ENCODE measurements at regions not wholly inside any gene's neighbourhood (a gene's known extent, or its start where the extent isn't known, plus 50 kb on each side); places are given as distances from the start of the nearest gene placed in this dataset.
A peak's percentile ranks its signal among the peaks of the same experiment; 100 is the strongest.

- 0% methylated on average over 2 of the region's 2 CpGs for WGBS (ENCODE audit: insufficient coverage, insufficient replicate concordance, low lambda C conversion rate, missing lambda C conversion rate)
- H3K27me3 ChIP-seq (replicated peaks in 1 of 2; ENCODE audit: control insufficient read depth in 2 of 2, insufficient read depth in 2 of 2, low read length in 1 of 2): no peaks in the 10 kb centered on the region
- in situ Hi-C loops (cut with MboI) (no loop called here), intact Hi-C loops (cut with micrococcal nuclease; ENCODE audit: unreplicated experiment) (no loop called here)
- H3K9ac ChIP-seq (ENCODE audit: control insufficient read depth, insufficient read depth, low read length): no peak overlapping the region
- SMC1A ChIA-PET (ENCODE audit: uncharacterized antibody, unreplicated experiment): no interaction called here
- no peak overlapping the region for H2AFZ ChIP-seq (ENCODE audit: control insufficient read depth, low read depth, low read length)
- no peak overlapping the region for H3K4me3 ChIP-seq
- POLR2A ChIA-PET: no interaction called here
- DNase-seq (ENCODE audit: low read depth, low spot score) (no peak), FAIRE-seq (no peak), ATAC-seq (peak; percentile 75)
- RAD21 ChIA-PET (ENCODE audit: unreplicated experiment): no interaction called here
- H4K20me1 ChIP-seq (ENCODE audit: control insufficient read depth, insufficient read depth): no peaks in the 10 kb centered on the region
- BruUV-seq (replicated peaks): no TSS peak
- CTCF ChIA-PET: no interaction called here
- H3K36me3 ChIP-seq (ENCODE audit: control insufficient read depth in 2 of 2, insufficient read depth in 2 of 2, low read length in 1 of 2): no peaks in the 10 kb centered on the region
- H3K4me1 ChIP-seq (ENCODE audit: control insufficient read depth, insufficient read depth, low read length): no peaks in the 10 kb centered on the region
- H3K27ac ChIP-seq (ENCODE audit: control insufficient read depth, insufficient read depth): no peak overlapping the region
- no peaks in the 10 kb centered on the region for H3K79me2 ChIP-seq (ENCODE audit: control insufficient read depth, insufficient read depth, low read length)
- no peaks in the 10 kb centered on the region; the same call in 2 of the 3 replicates for H3K9me3 ChIP-seq (replicated peaks; ENCODE audit: control insufficient read depth, insufficient read depth, low read length)
- no peak overlapping the region for H3K4me2 ChIP-seq (ENCODE audit: control insufficient read depth, insufficient read depth)
- TF ChIP-seq JUNB (IDR thresholded peaks at IDR 0.05): no peak
- TF ChIP-seq ZNF217 (IDR thresholded peaks at IDR 0.05): 0 out of 2 replicates have a peak, but pooled peaks have one; percentile 33
- no peak for TF ChIP-seq MYB (IDR thresholded peaks at IDR 0.05; ENCODE audit: borderline replicate concordance, low read depth, low read length)
- TF ChIP-seq RELB (IDR thresholded peaks at IDR 0.05; ENCODE audit: low read depth): peak; percentile 51; the same call in 1 of the 2 replicates
- no peak for TF ChIP-seq ZNF687 (IDR thresholded peaks at IDR 0.05)
- TF ChIP-seq MEF2A (IDR thresholded peaks at IDR 0.05; ENCODE audit: insufficient read depth, low read depth, low read length): peak; percentile 55; the same call in 1 of the 2 replicates
- no peak for TF ChIP-seq YBX1 (IDR thresholded peaks at IDR 0.05)
- no peak for TF ChIP-seq RB1 (IDR thresholded peaks at IDR 0.05; ENCODE audit: borderline replicate concordance)
- TF ChIP-seq, protein P1, sequence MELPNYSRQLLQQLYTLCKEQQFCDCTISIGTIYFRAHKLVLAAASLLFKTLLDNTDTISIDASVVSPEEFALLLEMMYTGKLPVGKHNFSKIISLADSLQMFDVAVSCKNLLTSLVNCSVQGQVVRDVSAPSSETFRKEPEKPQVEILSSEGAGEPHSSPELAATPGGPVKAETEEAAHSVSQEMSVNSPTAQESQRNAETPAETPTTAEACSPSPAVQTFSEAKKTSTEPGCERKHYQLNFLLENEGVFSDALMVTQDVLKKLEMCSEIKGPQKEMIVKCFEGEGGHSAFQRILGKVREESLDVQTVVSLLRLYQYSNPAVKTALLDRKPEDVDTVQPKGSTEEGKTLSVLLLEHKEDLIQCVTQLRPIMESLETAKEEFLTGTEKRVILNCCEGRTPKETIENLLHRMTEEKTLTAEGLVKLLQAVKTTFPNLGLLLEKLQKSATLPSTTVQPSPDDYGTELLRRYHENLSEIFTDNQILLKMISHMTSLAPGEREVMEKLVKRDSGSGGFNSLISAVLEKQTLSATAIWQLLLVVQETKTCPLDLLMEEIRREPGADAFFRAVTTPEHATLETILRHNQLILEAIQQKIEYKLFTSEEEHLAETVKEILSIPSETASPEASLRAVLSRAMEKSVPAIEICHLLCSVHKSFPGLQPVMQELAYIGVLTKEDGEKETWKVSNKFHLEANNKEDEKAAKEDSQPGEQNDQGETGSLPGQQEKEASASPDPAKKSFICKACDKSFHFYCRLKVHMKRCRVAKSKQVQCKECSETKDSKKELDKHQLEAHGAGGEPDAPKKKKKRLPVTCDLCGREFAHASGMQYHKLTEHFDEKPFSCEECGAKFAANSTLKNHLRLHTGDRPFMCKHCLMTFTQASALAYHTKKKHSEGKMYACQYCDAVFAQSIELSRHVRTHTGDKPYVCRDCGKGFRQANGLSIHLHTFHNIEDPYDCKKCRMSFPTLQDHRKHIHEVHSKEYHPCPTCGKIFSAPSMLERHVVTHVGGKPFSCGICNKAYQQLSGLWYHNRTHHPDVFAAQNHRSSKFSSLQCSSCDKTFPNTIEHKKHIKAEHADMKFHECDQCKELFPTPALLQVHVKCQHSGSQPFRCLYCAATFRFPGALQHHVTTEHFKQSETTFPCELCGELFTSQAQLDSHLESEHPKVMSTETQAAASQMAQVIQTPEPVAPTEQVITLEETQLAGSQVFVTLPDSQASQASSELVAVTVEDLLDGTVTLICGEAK (IDR thresholded peaks at IDR 0.05; ENCODE audit: borderline replicate concordance): no peak
- TF ChIP-seq IKZF1 (conservative IDR thresholded peaks at IDR 0.05): peak; percentile 60
- no peak for TF ChIP-seq PAX5 (IDR thresholded peaks at IDR 0.05; ENCODE audit: borderline replicate concordance, low read depth, low read length)
- no peak for TF ChIP-seq ZBTB33 (IDR thresholded peaks at IDR 0.05)
- TF ChIP-seq ZZZ3 (IDR thresholded peaks at IDR 0.05; ENCODE audit: control insufficient read depth, insufficient read length, low read depth): no peak
- TF ChIP-seq RUNX3 (IDR thresholded peaks at IDR 0.05; ENCODE audit: low read length): peak; percentile 62
- TF ChIP-seq CBFB (IDR thresholded peaks at IDR 0.05; ENCODE audit: low read depth): no peak
These were observed 216.1 kb downstream of the TRIM36 start for GRCh38 chr5:114953565-114953964.
